Retinal pigment epithelial cell (primary cell): ENCODE measurements at regions not wholly inside any gene's neighbourhood (a gene's known extent, or its start where the extent isn't known, plus 50 kb on each side); places are given as distances from the start of the nearest gene placed in this dataset.

Experiments used
- DNase-seq: peaks from one replicate; pipeline ENCODE4 v3.0.0-alpha.2; 2010; ENCODE audit warnings: low read depth
- H3K4me3 ChIP-seq: 2 replicates; pipeline ENCODE4 v1.5.1; 2011; ENCODE audit warnings: mild to moderate bottlenecking, low read length, control low read depth, moderate library complexity
- CTCF ChIP-seq: conservative IDR thresholded peaks from 2 replicates; pipeline ENCODE4 v1.5.1; 2011; ENCODE audit warnings: low read depth, low read length, control low read depth, inconsistent platforms

- TF ChIP-seq CTCF, result no peak
- no peak overlapping the region for H3K4me3 ChIP-seq
- DNase-seq, result no peak
These were observed 311.0 kb upstream of the FSHR start for GRCh38 chr2:49465157-49465831.

- TF ChIP-seq CTCF, result no peak
- no peak overlapping the region for H3K4me3 ChIP-seq
- DNase-seq, result no peak
These were observed 305.1 kb upstream of the FSHR start for GRCh38 chr2:49459314-49459993.

- TF ChIP-seq CTCF, result no peak
- no peak for DNase-seq
- no peak overlapping the region for H3K4me3 ChIP-seq
These were observed 289.7 kb upstream of the FSHR start for GRCh38 chr2:49444005-49444404.

GRCh38 chr2:49426996-49427395, 272.7 kb upstream of the FSHR start:
- DNase-seq, result no peak
- no peak overlapping the region for H3K4me3 ChIP-seq
- TF ChIP-seq CTCF, result no peak

GRCh38 chr2:49416252-49416651, 261.9 kb upstream of the FSHR start:
- no peak for TF ChIP-seq CTCF
- no peak overlapping the region for H3K4me3 ChIP-seq
- DNase-seq, result no peak

- no peak for TF ChIP-seq CTCF
- H3K4me3 ChIP-seq, result no peak overlapping the region
These were observed 249.8 kb upstream of the FSHR start for GRCh38 chr2:49404108-49404507.

GRCh38 chr2:49403637-49404036, 249.3 kb upstream of the FSHR start:
- no peak overlapping the region for H3K4me3 ChIP-seq
- no peak for TF ChIP-seq CTCF
- no peak for DNase-seq

More at GRCh38 chr2:49404108-49404507, 249.8 kb upstream of the FSHR start:
- no peak for DNase-seq
